Astrocyte of the spinal cord (primary cell): ENCODE measurements at regions not wholly inside any gene's neighbourhood (a gene's known extent, or its start where the extent isn't known, plus 50 kb on each side); places are given as distances from the start of the nearest gene placed in this dataset.

Source experiments
- DNase-seq: peaks from one replicate; pipeline ENCODE4 v3.0.0; 2011; ENCODE audit warnings: low read depth, low spot score
- H3K4me3 ChIP-seq: 2 replicates; pipeline ENCODE4 v1.5.1; 2011; ENCODE audit warnings: low read depth, mild to moderate bottlenecking, low read length, moderate library complexity
- in situ Hi-C: cut with HindIII; loops from 2 replicates; pipeline ENCODE4 v1.10.0; 2017; ENCODE audit warnings: low sequenced_read_pairs
- TF ChIP-seq, protein P1 (sequence below): IDR thresholded peaks from 2 replicates; pipeline ENCODE4 v1.5.1; 2012; ENCODE audit warnings: low read depth, mild to moderate bottlenecking, low read length, inconsistent platforms

DNA sequence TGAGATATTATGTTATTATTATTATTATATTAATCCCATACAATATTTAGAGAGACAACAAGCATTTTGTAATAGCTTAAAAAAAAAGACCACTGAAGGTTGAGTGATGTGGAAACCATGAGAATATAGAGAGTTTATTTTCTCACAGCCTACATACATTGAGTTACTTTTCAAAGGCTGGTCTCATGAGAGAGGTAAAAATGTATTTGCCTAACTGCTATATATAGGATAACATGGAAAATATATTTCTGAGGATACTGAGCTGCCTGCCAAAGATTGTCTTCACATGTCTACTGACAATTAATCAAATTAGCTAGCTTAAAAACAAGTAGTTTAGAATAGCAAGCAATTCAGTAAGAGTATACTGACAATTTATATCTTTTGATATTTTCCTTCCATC, 192.2 kb upstream of the NRIP1 start:
- in situ Hi-C loops = no loop called here

DNA sequence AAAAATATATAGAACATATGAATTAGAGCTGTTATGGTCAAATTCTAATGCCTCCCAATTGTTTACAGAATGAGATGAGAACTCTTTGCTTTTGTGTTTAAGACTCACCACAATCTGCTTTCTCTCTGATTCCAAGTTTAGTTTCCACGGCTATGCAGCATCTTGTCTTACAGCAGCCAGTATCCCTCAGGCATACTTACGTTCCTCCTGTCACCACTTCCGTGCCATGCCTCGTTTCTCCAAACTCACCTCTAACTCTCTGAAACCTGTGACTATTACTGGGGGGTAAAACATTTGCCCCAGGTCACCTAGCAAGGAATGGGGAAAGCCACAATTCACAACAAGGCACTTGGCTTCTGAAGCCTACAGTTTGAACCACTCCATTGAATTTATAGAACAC, 192.8 kb upstream of the NRIP1 start:
- DNase-seq = no peak
- in situ Hi-C loops = no loop called here
- TF ChIP-seq, protein P1, sequence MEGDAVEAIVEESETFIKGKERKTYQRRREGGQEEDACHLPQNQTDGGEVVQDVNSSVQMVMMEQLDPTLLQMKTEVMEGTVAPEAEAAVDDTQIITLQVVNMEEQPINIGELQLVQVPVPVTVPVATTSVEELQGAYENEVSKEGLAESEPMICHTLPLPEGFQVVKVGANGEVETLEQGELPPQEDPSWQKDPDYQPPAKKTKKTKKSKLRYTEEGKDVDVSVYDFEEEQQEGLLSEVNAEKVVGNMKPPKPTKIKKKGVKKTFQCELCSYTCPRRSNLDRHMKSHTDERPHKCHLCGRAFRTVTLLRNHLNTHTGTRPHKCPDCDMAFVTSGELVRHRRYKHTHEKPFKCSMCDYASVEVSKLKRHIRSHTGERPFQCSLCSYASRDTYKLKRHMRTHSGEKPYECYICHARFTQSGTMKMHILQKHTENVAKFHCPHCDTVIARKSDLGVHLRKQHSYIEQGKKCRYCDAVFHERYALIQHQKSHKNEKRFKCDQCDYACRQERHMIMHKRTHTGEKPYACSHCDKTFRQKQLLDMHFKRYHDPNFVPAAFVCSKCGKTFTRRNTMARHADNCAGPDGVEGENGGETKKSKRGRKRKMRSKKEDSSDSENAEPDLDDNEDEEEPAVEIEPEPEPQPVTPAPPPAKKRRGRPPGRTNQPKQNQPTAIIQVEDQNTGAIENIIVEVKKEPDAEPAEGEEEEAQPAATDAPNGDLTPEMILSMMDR = no peak
- no peak overlapping the region for H3K4me3 ChIP-seq

More for the DNA sequence above, 192.2 kb upstream of the NRIP1 start:
- TF ChIP-seq, protein P1 = no peak
- DNase-seq = no peak
- no peak overlapping the region for H3K4me3 ChIP-seq

DNA sequence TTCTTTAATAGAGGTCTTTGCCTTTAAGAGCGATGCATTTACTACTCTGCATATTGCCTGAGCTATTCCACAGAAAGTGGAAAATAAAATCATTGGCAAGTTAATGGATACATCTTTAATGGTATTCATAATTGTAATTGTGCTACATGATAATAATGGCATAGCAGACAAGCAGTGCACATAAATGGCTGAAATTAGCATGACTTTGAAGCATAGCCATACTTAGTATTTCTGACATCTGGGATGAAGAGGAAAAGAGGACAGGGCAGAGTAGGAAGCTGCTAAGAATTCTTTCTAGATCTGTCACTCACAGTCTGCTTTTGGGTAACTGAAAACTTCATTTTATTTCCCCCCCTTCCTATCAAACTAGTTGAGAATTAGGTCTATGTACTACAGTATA, 195.0 kb upstream of the NRIP1 start:
- DNase-seq = no peak
- no peak overlapping the region for H3K4me3 ChIP-seq
- TF ChIP-seq, protein P1 = no peak
- in situ Hi-C loops = no loop called here

DNA sequence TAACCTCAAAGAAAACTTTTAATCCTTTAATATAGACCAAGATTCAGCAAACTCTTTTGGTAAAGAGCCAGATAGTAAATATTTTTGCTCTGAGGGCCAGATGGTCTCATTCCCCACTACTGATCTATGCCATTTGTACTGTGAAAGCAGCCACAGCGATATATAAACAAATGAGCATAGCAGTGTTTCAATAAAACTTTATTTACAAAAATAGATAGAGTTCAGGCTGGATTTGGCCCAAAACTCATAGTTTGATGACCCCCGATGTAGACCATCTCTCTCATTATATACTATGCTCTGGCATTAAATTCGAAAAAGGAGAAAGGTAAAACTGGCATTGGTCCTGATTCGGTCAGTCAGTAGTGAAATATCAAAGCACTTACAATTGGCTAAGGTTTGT, 195.8 kb upstream of the NRIP1 start:
- in situ Hi-C loops = no loop called here
- DNase-seq = no peak
- no peak overlapping the region for H3K4me3 ChIP-seq
- TF ChIP-seq, protein P1 = no peak

DNA sequence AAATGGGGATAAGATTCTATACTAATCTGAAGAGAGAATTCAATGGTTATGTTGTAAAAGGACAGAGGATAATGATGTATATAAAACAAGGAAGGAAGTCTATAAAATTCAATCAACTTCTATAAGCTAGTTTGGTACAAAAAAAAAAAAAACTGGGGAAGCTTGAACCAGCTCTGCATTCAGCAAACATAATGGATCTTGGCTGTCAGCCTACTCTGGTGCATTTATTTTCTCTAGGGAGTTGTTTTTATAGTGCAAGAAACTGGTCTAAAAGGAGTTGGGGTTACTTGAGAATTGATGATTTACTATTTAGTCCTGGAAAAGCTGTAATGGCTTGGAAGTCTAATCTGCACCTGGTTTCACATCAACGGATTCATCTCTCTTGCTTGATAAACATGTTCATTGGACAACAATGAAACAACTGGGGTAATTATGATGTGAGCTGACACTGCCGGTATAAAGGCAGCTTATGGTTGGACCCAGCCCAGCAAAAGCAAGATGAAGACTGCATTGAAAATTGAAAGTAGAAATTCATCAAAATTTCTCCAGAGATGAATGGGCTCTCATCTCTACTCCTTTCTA, 199.4 kb upstream of the NRIP1 start:
- H3K4me3 ChIP-seq = no peak overlapping the region
- TF ChIP-seq, protein P1 = no peak
- DNase-seq = no peak
- in situ Hi-C loops = no loop called here

DNA sequence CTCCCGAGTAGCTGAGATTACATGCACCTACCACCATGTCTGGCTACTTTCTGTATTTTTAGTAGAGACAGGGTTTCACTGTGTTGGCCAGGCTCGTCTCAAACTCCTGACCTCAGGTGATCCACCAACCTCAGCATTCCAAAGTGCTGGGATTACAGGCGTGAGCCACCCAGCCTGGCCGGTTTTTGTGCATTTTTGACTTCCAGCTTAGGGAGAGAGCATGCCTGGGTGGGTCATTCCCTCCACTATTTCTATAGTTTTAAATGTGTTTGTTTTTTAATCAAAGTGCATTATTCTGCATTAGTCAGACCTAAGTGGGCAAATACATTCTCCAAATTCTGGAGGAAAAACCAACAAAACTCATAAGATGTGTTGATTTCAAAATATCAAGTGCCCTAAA, 207.4 kb upstream of the NRIP1 start:
- in situ Hi-C loops = no loop called here
- no peak for DNase-seq
- no peak overlapping the region for H3K4me3 ChIP-seq
- TF ChIP-seq, protein P1 = no peak

DNA sequence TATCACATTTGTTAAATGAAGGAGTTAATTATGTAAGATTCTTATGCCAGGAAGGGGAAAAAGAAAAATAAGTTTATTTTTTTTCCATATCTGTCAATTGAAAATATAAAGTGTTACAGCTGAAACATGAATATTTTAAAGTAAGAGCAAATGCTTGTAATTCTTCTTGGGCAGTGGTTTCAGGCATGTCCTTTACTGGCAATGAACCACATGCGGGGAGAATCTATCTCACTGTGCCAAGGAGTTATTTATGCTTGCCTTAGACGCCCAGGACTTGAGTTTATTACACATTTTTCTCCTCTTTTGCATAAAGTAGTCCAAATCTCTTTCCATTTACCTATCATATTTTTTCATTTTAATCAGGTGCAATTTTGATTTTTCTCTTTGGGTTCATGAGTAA, 207.8 kb upstream of the NRIP1 start:
- peak; percentile 56 for DNase-seq
- H3K4me3 ChIP-seq = no peak overlapping the region
- in situ Hi-C loops = no loop called here
- TF ChIP-seq, protein P1 = no peak
